ENCODE measurements at regions not wholly inside any gene's neighbourhood (a gene's known extent, or its start where the extent isn't known, plus 50 kb on each side); places are given as distances from the start of the nearest gene placed in this dataset.

DNA sequence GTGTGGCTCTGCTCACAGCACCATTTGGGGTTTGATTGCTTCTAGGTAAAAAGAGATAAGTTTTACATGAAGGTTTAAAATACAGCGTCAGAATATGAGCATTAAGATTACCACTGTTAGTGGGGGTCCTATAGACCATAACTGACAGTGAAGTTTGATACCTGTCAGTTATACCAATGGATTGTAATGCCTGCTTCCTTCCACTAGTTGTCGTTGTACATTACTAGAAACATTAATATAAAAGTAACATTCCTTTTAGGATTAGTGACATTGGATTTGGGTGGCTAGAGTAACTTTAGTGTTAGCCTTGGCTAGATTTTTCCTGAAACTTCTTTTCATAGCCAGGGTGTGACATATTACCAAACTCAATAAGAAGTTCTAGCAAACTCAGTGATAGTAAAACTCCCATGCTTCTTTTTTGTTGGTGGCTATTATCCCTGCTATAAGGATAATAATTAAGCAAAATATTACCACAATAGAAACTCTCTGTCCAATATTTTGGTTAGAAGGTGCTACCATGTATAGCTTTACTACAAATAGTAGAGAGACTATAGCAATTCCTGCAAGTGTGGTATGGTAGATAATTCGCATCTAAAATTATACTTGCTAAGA lies 57.1 kb downstream of the FAM181B start:
- Mint-ChIP-seq H3K36me3 (ENCODE audit: low read depth) (no peaks in the 10 kb centered on the region), H3K9me3 (peaks cover 4% of the 10 kb centered on the region), H3K4me3 (no peak overlapping the region), H3K27ac (no peak overlapping the region), H3K27me3 (ENCODE audit: low read depth) (no peaks in the 10 kb centered on the region), H3K4me1 (ENCODE audit: low read depth) (peaks cover 4% of the 10 kb centered on the region)
- no peak for DNase-seq (ENCODE audit: low spot score)

DNA sequence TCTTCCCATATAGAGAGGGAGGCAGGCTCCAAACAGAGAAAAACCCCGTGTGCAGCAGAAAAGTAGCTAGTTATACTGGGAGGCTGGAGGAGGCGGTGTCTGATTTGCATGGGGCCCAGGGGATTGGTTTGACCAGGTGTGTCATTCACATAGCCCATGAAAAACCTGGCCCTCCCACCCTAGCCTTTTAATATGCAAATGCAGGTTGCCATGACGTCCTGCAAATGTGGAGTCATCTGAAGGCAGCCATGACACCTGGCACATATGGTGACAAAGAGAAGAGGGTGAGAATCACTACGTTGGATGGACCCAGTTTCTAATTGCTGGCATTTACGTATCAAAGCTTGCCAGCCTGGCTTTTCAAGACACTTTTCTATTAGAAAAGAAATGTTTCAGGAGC lies 57.8 kb downstream of the FAM181B start:
- no peaks in the 10 kb centered on the region for H3K27me3 Mint-ChIP-seq (ENCODE audit: low read depth)
- H3K4me3 Mint-ChIP-seq = no peak overlapping the region
- no peak overlapping the region for H3K27ac Mint-ChIP-seq
- DNase-seq (ENCODE audit: low spot score) = no peak
- no peaks in the 10 kb centered on the region for H3K36me3 Mint-ChIP-seq (ENCODE audit: low read depth)
- peaks cover 4% of the 10 kb centered on the region for H3K4me1 Mint-ChIP-seq (ENCODE audit: low read depth)
- H3K9me3 Mint-ChIP-seq = no peaks in the 10 kb centered on the region

DNA sequence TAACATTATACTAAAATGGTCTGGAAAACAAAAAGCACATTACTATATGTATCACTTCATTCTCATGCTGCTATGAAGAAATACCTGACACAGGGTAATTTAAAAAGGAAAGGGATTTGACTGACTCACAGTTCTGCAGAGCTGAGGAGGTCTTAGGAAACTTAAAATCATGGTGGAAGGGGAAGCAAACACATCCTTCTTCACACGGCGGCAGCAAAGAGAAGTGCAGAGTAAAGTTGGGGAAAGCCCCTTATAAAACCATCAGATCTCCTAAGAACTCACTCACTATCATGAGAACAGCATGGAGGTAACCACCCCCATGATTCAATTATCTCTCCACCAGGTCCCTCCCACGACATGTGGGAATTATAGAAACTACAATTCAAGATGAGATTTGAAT lies 60.0 kb downstream of the FAM181B start:
- DNase-seq (ENCODE audit: low spot score) = no peak
- Mint-ChIP-seq H3K9me3 (no peaks in the 10 kb centered on the region), H3K27me3 (ENCODE audit: low read depth) (no peaks in the 10 kb centered on the region), H3K4me3 (no peak overlapping the region), H3K36me3 (ENCODE audit: low read depth) (no peaks in the 10 kb centered on the region), H3K27ac (no peak overlapping the region), H3K4me1 (ENCODE audit: low read depth) (no peaks in the 10 kb centered on the region)

DNA sequence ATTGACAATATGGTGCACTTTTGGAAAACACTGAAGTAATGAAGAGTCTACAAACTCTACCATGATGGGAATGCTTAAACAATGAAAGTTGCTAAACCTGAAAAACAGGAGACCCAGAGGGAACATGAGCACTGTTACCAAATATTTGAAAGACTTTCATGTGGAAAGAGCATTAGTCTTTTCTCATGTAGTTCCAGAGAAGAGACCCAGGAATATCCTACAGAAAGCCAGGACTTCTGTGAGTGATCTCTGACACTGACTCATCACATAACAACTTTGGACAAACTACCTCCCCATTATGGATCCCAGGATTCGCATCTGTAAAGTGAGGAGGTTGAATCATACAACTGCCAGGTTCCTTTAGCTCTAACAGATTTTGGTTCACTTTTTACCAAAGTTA lies 62.2 kb downstream of the FAM181B start:
- Mint-ChIP-seq H3K27me3 (ENCODE audit: low read depth) (peaks cover 3% of the 10 kb centered on the region), H3K4me3 (no peak overlapping the region), H3K9me3 (no peaks in the 10 kb centered on the region), H3K27ac (no peak overlapping the region), H3K4me1 (ENCODE audit: low read depth) (no peaks in the 10 kb centered on the region), H3K36me3 (ENCODE audit: low read depth) (no peaks in the 10 kb centered on the region)
- no peak for DNase-seq (ENCODE audit: low spot score)

DNA sequence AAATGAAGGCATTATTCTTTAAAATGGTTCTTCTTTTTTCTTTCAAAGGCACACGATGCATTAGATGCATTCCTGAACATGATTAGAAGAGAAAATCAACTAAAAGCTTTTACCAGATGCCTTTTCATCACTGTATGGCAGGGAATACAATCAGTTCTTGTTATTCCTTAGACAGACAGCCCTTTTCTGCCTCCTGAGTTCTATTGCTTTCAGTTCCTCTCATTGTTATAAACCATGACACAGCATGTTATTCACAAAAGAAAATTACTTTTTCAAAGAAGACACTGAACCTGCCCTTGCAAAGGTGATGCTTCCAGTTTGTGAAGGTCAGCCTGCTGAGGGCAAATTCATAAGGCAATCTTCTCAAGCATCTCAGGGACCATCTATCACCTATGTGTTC lies 70.1 kb downstream of the FAM181B start:
- peaks cover 3% of the 10 kb centered on the region for H3K27me3 Mint-ChIP-seq (ENCODE audit: low read depth)
- no peak overlapping the region for H3K4me3 Mint-ChIP-seq
- no peaks in the 10 kb centered on the region for H3K36me3 Mint-ChIP-seq (ENCODE audit: low read depth)
- no peaks in the 10 kb centered on the region for H3K9me3 Mint-ChIP-seq
- no peak overlapping the region for H3K27ac Mint-ChIP-seq
- DNase-seq (ENCODE audit: low spot score) = no peak
- H3K4me1 Mint-ChIP-seq (ENCODE audit: low read depth) = no peaks in the 10 kb centered on the region

DNA sequence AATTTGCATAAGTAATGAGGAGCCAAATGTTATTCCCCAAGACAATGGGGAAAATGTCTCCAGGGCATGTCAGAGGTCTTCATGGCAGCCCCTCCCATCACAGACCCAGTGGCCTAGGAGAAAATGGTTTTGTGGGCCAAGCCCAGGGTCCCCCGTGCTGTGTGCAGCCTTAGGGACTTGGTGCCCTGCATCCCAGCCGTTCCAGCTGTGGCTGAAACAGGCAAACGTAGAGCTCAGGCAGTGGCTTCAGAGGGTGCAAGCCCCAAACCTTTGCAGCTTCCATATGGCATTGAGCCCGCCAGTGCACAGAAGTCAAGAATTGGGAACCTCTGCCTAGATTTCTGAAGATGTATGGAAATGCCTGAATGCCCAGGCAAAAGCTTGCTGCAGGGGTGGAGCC lies 79.9 kb downstream of the FAM181B start:
- H3K4me3 Mint-ChIP-seq = no peak overlapping the region
- no peaks in the 10 kb centered on the region for H3K4me1 Mint-ChIP-seq (ENCODE audit: low read depth)
- H3K36me3 Mint-ChIP-seq (ENCODE audit: low read depth) = no peaks in the 10 kb centered on the region
- H3K9me3 Mint-ChIP-seq = no peaks in the 10 kb centered on the region
- no peak overlapping the region for H3K27ac Mint-ChIP-seq
- H3K27me3 Mint-ChIP-seq (ENCODE audit: low read depth) = peaks cover 4% of the 10 kb centered on the region
- no peak for DNase-seq (ENCODE audit: low spot score)

DNA sequence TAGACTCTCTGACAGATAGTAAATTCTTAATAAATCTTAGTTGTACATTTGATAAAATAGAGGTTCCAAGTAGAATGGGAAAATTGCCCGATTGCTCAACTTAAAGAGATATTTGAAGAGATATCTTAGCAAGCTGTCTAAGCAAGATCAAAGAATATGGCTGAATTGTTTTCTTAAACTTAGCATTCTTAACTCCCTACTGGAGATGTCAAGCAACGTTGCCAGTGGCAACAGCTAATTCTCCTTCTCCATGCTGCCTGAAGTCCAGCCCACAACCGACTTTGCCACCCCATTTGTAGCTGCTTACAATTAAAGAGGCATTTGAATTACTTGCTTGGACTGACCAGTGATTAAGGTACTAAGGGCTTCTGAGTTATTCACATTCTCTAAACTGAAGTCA lies 94.4 kb downstream of the FAM181B start:
- Mint-ChIP-seq H3K9me3 (no peaks in the 10 kb centered on the region), H3K4me3 (no peak overlapping the region), H3K4me1 (ENCODE audit: low read depth) (no peaks in the 10 kb centered on the region), H3K27me3 (ENCODE audit: low read depth) (no peaks in the 10 kb centered on the region), H3K27ac (no peak overlapping the region), H3K36me3 (ENCODE audit: low read depth) (no peaks in the 10 kb centered on the region)
- no peak for DNase-seq (ENCODE audit: low spot score)

DNA sequence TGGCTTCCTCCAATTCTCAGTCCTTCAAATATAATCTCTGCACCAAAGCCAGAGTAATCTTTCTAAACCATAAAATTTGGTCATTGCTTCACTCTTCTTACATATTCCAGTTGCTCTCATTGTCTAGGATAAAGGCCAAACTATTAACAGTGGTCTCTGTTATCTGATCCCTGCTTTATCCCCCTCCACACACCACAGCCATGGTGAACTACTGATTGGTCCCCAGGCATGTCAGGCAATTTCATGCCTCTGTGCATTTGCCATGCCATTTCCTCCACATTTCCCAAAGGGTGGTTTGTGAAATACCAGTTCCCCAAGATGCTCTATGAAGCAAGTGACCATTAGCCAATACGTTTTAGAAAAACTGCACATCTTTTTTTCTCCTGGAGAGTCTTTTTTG lies 97.0 kb downstream of the FAM181B start:
- no peaks in the 10 kb centered on the region for H3K4me1 Mint-ChIP-seq (ENCODE audit: low read depth)
- no peaks in the 10 kb centered on the region for H3K9me3 Mint-ChIP-seq
- no peak for DNase-seq (ENCODE audit: low spot score)
- H3K36me3 Mint-ChIP-seq (ENCODE audit: low read depth) = no peaks in the 10 kb centered on the region
- H3K4me3 Mint-ChIP-seq = no peak overlapping the region
- no peak overlapping the region for H3K27ac Mint-ChIP-seq
- H3K27me3 Mint-ChIP-seq (ENCODE audit: low read depth) = no peaks in the 10 kb centered on the region

DNA sequence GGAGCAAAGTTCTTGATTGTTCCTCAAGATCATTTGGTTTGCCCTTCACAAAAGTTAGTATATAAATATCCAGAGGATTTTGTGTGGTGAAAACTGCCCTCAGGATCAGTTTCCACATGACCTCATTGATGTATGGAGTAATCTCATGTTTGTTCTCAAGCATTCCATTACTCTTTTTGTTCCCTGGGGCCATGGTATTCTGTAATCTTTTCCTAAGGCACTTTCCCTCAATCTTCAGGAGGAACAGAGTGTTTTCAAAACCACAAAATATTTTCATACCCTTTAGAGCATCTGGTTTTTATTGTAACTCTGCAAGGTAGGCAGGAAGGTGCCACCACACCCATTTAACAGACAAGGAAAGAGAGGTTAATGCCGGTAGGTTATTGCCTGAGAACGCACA lies 99.6 kb downstream of the FAM181B start:
- no peak for DNase-seq (ENCODE audit: low spot score)
- Mint-ChIP-seq H3K27ac (no peak overlapping the region), H3K27me3 (ENCODE audit: low read depth) (no peaks in the 10 kb centered on the region), H3K36me3 (ENCODE audit: low read depth) (no peaks in the 10 kb centered on the region), H3K4me1 (ENCODE audit: low read depth) (no peaks in the 10 kb centered on the region), H3K4me3 (no peak overlapping the region), H3K9me3 (peaks cover 3% of the 10 kb centered on the region)

DNA sequence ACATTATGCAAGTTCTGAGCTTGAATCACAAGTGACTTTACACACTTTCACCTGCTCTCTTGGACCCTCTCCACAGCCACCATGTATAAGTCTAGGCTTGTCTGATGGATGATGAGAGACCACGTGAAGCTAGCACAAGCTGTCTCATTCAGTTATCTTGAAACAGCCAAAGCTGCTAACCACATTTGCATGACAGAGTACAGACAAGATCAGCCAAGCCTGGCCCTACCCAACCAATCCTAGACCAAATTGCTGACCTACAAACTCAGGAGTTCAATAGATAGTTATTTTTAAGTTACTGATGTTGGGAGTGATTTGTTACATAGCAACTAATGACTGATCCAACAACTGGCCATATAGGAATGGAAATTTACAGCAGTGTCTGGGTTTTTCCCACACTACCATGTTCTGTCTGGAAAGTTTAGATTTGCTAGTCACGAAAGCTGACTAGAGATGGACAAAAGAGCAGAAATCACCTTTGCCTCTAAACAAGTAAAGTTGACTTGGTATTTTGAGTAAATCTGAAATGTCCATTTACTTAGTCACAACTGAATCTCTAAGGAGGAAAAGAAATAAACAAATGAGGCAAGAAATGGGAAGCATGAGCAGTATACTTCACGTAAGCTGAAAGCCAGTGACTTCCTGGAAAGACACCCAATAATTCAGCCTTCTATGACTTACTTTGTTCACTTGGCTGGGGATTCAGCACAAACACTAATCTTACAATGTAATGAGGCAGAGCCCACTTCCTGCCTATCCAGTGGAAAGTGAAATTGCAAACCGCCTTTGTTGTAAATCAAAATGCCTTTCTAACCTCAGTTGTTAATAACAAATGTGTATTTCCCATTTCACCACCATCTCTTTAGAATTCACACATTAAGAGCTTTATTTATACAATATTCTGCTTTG lies 101.7 kb downstream of the FAM181B start:
- DNase-seq (ENCODE audit: low spot score) = no peak
- H3K4me1 Mint-ChIP-seq (ENCODE audit: low read depth) = no peaks in the 10 kb centered on the region

DNA sequence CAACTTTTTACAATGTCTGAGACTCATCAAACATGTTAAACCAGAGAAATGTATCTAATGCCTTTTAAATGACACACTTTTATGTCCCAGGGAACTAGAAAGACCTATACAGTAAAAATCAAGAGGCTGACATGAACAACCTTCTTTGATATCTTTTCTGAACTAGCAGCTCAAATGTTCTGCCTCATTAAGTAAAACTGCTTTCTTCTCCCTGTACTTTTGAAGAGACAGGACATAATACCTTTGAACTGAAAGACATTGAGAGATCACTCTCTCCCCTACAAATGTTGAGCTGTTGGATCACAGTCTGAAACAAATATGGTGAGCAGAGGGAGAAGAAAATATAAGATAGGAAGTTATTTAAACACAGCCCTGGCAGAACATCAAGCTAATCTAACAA lies 123.0 kb downstream of the FAM181B start:
- Mint-ChIP-seq H3K36me3 (ENCODE audit: low read depth) (no peaks in the 10 kb centered on the region), H3K9me3 (no peaks in the 10 kb centered on the region), H3K4me1 (ENCODE audit: low read depth) (no peaks in the 10 kb centered on the region), H3K27ac (no peak overlapping the region), H3K27me3 (ENCODE audit: low read depth) (no peaks in the 10 kb centered on the region), H3K4me3 (no peak overlapping the region)
- no peak for DNase-seq (ENCODE audit: low spot score)

More for the DNA sequence above, 101.7 kb downstream of the FAM181B start:
- peaks cover 11% of the 10 kb centered on the region for H3K9me3 Mint-ChIP-seq
- H3K4me3 Mint-ChIP-seq = no peak overlapping the region
- H3K36me3 Mint-ChIP-seq (ENCODE audit: low read depth) = no peaks in the 10 kb centered on the region
- H3K27ac Mint-ChIP-seq = no peak overlapping the region
- no peaks in the 10 kb centered on the region for H3K27me3 Mint-ChIP-seq (ENCODE audit: low read depth)

DNA sequence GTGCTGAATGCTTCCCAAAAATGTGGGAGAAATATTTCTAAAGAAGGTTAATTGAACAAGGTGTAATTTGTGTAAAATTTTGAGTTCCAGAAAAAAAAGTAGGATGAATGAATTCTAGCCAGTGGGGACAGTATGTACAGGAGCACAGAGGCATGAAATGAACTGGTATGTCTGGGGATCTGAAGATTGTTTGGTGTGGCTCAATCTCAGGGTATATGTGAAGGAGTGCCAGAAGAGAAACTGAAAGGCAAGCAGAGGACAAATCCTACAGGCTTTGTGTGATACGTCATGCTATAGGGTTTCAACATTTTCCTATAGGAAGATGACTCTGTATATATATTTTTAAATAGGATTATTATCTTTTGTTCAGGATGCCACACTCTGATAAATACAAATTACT lies 126.9 kb downstream of the FAM181B start:
- H3K4me3 Mint-ChIP-seq = no peak overlapping the region
- no peaks in the 10 kb centered on the region for H3K9me3 Mint-ChIP-seq
- H3K27me3 Mint-ChIP-seq (ENCODE audit: low read depth) = no peaks in the 10 kb centered on the region
- DNase-seq (ENCODE audit: low spot score) = no peak
- H3K27ac Mint-ChIP-seq = no peak overlapping the region
- H3K4me1 Mint-ChIP-seq (ENCODE audit: low read depth) = no peaks in the 10 kb centered on the region
- H3K36me3 Mint-ChIP-seq (ENCODE audit: low read depth) = no peaks in the 10 kb centered on the region

DNA sequence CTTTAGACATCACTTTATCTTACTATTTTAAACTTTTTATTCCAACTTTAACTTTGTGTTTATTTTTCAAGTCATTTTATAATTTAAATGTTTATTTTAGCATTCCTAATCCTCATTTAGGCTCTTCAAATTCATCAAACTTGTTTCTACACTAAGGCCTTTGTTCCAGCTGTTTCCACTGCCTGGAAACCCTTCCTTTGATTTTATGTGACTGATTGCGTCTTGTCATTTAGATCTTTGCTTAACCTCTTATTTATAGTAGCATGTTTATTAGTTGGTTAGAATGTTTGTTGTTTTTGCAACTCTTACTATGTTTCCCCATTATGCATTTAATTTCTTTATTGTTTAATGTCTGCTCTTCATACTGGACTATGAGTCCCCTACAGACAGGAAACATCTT lies 132.0 kb downstream of the FAM181B start:
- Mint-ChIP-seq H3K27me3 (ENCODE audit: low read depth) (no peaks in the 10 kb centered on the region), H3K4me3 (no peak overlapping the region), H3K36me3 (ENCODE audit: low read depth) (no peaks in the 10 kb centered on the region), H3K9me3 (no peaks in the 10 kb centered on the region), H3K27ac (no peak overlapping the region), H3K4me1 (ENCODE audit: low read depth) (no peaks in the 10 kb centered on the region)
- no peak for DNase-seq (ENCODE audit: low spot score)

DNA sequence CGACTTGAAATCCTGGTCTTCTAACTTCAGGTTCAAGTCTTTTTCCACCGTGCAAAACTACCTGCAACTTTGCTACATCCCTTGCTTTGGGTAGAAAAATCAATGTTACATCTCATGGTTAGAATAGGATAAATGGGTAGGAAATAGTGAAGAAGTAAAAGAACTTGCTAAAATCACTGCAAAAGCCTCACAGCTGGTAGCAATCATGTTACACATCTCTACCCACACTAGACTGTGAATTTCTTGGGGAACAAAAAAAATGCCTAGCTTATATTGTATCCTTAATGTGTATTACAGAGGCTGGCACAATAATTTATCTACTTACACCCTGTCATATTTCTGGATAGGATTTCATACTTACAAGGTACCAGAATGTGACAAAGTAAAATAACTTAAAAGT lies 133.8 kb downstream of the FAM181B start:
- H3K27ac Mint-ChIP-seq = no peak overlapping the region
- H3K27me3 Mint-ChIP-seq (ENCODE audit: low read depth) = no peaks in the 10 kb centered on the region
- H3K36me3 Mint-ChIP-seq (ENCODE audit: low read depth) = no peaks in the 10 kb centered on the region
- no peaks in the 10 kb centered on the region for H3K4me1 Mint-ChIP-seq (ENCODE audit: low read depth)
- DNase-seq (ENCODE audit: low spot score) = no peak
- no peak overlapping the region for H3K4me3 Mint-ChIP-seq
- H3K9me3 Mint-ChIP-seq = no peaks in the 10 kb centered on the region

DNA sequence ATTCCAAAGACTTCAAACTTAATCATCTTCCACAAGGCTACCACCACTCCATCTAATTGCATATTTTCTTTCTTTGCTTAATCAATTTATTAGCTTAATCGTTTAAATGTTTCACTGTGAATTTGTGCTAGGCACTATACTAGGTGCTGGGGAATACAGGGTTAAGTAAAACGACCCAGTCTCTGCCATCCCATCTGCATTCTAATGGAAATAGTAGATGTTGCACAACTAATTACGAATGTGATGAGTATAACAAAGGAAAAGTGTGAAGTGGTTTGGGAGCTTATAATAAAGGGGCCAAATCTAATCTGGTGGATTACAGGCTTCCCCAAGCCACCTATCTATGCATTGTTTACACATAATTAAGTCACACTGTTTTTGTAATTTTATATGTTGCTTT lies 147.1 kb downstream of the FAM181B start:
- no peaks in the 10 kb centered on the region for H3K4me1 Mint-ChIP-seq (ENCODE audit: low read depth)
- DNase-seq (ENCODE audit: low spot score) = no peak
- H3K27ac Mint-ChIP-seq = no peak overlapping the region
- no peak overlapping the region for H3K4me3 Mint-ChIP-seq
- H3K36me3 Mint-ChIP-seq (ENCODE audit: low read depth) = no peaks in the 10 kb centered on the region
- H3K9me3 Mint-ChIP-seq = no peaks in the 10 kb centered on the region
- no peaks in the 10 kb centered on the region for H3K27me3 Mint-ChIP-seq (ENCODE audit: low read depth)

Measured in T-helper 2 cell treated with Interferon-gamma antibody and Interleukin-4, amounts not matched to agents 5 μg/mL and 100 μg/mL, for 36 hours (primary cell).